Anterior cingulate cortex (tissue), 58 donors: ENCODE measurements at regions not wholly inside any gene's neighbourhood (a gene's known extent, or its start where the extent isn't known, plus 50 kb on each side); places are given as distances from the start of the nearest gene placed in this dataset.
A peak's percentile ranks its signal among the peaks of the same experiment; 100 is the strongest.
"Not testable (repeated sequence)": the region's sequence is repeated elsewhere in the genome, so short reads cannot be mapped to it uniquely, and the experiment has no call there.

ENCODE experiments used
- DNase-seq, 58 donors: peaks; one replicate each; lab custom pipeline; 2025; lab: John Stamatoyannopoulos, UW

GRCh38 chr1:120544434-120544833 lies 129.6 kb downstream of the NBPF8 start:
- DNase-seq, result not testable (repeated sequence)

DNA sequence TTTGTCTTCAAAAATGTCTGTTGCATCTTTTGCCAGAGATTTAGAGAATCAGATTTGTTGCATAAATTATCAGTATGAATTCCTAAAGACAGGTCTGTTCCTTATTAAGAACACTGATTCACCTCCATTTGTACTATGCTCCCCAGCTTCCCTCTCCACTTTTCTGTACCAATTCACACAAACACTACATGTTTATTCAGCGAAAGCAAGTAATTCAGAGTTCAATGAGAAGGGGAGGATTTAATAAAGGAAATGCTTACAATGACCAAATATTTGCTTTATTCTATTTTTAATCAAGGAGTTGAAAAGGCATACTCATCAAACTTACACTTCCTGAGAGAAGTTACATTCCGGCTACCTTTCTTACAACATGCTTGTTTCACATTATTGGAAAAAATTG lies 135.5 kb downstream of the NBPF8 start:
- not testable (repeated sequence) for DNase-seq

DNA sequence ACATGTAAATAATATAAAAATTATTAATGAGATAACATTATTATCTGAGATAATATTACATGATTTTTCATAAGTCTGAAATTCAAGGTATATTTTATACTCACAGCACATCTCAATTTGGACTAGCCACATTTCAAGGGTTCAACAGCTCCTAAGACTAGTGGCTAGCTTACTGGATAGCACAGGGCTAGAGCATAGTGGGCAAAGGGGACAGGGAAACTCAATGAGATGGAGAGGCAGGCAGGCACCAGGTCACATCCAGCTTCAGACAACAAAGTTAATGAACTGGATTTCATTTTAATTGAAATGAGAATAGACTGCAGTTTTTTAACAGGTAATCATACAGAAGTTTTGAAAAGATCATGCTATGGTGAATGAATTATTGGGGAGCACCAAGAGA lies 137.4 kb downstream of the NBPF8 start:
- DNase-seq, result not testable (repeated sequence)

DNA sequence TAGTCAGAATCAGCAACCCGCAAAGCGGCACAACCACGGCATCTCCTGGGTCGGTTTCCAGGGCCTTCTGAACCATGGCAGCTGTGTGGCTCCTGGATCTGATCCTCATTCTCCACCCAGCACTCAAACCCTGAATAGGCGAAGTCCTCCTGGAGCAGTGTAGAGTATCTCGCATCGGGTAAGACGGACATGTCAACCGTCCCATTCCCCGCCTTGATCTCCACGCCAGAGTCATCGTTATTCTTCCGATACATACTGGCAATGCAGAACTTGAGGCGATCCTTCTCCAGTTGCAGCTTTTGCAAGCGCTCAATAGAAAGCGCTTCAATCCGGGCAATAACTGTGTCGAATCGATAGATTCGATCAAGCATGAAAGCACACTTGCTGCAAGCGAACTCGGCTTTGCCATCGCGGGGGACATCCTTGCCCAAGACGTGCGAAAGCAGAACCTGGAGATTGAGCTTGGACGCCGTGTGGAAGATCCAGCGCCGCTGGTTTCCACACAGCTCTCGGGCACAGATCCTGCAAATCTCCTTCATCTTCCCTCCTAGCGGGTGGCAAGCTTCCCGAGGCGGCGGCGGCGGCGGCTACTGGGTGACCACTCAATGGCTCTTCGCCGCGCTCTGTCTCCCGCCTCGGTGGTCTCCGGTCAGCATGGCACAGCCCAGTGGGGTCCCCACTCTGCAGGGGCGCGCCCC lies 142.9 kb downstream of the NBPF8 start:
- peak in 5 of 58 donors; percentile 1 to 7 (median 2) for DNase-seq

DNA sequence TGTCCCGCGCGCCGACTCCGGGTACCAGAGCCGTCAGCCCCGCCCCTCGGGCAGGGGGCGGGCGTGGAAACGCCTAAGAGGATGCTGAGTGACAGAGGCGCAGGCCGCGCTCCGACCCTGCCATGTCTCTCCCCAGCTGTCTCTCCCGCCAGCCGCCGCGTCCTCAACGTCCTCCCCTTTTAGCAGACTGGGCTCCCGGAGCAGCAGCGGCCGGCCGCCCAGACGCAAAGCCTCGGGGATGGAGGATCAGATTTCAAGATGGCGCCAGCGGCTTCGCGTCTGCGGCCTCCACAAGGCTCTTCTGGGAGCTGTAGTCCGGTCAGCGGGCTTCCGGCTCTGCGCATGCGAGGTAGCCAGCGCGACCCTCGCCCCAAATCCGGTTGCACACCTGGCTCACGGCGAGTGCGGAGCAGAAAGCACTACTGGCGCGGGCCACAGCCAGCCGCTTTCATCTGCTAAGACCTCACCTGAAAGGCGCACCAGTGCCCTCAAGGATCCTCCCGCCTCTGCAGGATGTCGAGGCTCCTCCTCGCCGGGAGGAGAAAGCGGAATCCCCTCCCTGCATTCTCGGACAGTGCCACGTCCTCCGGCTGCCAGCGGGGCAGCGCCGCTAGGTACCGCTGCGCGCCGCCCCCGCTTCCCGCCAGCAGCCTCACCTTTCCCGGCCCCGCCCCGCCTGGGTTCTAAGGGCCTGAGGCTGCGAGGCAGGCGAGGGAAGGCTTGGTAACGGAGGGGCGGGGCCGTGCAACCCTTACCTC lies 143.6 kb downstream of the NBPF8 start:
- DNase-seq, result peak in 37 of 58 donors; percentile 11 to 72 (median 48)

GRCh38 chr1:120561767-120562166 lies 146.9 kb downstream of the NBPF8 start:
- DNase-seq, result not testable (repeated sequence)

GRCh38 chr1:120565396-120565795 lies 150.6 kb downstream of the NBPF8 start:
- DNase-seq, result not testable (repeated sequence)

DNA sequence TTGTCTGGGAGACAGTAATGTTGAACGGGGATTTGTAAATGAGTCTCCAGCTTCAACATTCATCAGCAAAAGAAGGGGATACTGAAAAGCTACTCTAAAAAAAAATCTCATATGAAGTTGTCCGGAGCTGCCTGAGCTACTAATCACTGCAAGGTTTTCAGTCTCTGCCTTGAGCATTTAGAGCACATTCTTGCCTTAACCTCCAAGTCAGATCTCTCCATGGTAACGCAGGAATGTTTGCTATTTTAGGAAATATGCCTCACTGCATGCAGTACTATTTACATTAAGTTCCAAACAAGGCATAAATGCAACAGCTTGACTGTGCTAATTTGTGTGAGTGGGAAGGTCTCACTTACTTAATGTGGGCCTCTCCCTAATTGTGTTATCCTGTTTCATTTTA lies 152.8 kb downstream of the NBPF8 start:
- not testable (repeated sequence) for DNase-seq

DNA sequence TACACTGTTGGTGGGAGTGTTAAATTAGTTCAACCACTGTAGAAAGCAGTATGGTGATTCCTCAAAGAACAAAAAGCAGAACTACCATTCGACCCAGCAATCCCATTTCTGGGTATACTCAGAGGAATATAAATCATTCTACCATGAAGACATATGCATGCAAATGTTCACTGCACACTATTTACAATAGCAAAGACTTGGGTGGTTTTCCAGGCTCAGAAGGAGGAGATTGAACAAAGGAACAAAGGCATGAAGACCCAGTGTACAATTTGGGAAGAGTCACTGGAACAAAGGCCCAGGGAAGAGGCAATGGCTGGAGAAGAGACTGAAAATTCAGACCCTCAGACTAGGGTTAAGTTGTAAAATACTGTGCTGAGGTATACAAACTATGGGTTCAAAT lies 148.5 kb upstream of the NBPF26 start:
- DNase-seq, result not testable (repeated sequence)

DNA sequence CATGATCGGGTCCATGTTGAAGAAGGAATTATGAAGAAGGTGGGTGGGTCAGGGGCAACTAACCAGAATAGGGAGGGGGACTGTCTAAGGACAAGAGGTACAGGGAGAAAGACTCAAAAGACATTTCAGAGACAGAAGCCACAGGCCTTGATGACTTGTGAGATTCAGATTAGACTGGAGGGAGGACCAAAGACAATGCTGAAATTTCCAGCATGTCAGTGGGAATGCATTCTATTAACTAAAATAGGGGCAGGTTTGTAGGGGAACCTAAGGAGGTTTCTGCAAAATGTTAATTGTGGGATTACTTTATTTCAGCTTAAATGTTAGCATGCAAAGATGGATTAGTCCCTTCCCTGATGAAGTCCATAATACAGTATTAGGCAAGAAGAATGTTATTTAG lies 141.6 kb upstream of the NBPF26 start:
- DNase-seq, result not testable (repeated sequence)

DNA sequence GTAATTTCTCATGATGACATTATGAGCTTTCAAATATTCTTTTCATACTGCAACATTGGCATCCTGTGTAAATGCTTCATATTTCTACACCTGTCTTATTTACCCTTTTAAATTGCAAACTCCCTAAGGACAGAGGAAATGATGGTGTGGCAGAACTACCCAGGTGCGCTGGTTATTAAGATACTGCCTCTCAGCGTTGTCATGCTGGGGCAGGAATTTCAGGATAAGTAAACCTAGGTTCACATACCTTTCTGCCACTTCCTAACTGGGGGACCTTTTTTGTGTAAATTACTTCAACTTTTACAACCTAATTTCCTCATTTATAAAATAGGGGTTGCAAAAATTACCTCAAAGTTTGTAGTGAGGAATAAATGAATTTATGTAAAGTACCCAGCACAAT lies 137.7 kb upstream of the NBPF26 start:
- not testable (repeated sequence) for DNase-seq

GRCh38 chr1:120588811-120589210 lies 134.9 kb upstream of the NBPF26 start:
- DNase-seq, result not testable (repeated sequence)

DNA sequence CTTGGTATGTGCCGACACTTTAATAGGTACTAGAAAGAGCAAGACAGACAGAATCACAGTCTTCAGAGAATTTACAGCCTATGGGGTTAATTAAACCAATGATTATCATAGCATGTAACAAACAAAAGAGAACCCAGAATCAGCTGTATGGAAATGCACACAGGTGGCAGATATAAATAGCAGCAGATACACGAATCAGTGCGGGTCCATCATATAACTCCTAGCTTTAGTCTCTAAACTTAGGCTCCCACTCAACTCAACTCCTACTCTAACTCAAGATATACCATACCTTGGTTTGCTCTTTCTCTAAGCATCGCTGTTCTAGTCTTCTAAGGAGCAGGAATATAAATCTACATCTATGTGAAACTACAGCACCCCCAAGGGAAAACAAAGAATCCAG lies 132.0 kb upstream of the NBPF26 start:
- not testable (repeated sequence) for DNase-seq

- not testable (repeated sequence) for DNase-seq
Measured at GRCh38 chr1:120592943-120593342, 130.8 kb upstream of the NBPF26 start.

DNA sequence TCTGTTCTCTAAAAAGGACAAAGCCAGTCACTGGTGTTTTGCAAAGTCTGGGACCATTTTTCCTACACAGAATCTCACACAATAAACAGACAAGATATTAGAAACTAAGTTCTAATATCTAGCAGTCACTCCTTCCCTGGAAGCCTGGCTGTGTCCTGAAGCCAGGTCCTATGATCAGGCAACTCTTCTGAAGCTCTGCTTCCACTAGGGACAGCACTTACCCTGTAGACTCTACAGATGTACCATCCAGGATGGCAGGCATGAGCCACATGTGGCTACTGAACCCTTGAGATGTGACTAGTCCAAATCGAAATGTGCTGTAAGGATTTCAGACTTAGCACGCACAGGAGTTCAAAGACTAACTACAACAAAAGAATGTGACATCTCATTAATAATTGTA lies 130.1 kb upstream of the NBPF26 start:
- not testable (repeated sequence) for DNase-seq

DNA sequence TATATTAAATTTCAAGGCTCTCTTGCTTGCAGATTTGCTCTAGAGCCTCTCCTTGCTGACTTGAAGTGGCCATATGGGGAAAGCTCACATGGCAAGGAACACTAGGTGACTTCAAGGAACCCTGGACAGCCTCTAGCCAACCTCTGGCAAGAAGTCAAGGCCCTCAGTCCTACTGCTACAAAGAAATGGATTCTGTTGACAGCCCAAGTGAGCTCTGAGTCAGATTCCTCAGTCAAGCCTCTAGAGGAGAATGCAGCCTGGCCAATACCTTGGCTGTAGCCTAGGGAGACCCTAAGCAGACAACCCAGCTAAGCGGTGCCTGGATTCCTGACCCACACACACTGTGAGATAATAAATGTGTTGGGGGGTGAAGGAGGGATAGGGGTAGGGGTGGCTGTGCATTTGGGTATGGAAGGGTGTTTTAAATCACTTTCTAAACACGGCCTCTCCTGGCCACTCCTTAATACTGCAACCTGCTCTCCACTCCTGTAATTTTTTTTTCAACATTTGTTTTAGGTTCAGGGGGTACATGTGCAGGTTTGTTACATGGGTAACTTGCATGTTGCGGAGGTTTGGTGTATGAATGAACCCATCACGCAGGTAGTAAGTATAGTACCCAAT lies 125.3 kb upstream of the NBPF26 start:
- DNase-seq, result not testable (repeated sequence)

GRCh38 chr1:120599511-120599910 lies 124.2 kb upstream of the NBPF26 start:
- DNase-seq, result not testable (repeated sequence)

DNA sequence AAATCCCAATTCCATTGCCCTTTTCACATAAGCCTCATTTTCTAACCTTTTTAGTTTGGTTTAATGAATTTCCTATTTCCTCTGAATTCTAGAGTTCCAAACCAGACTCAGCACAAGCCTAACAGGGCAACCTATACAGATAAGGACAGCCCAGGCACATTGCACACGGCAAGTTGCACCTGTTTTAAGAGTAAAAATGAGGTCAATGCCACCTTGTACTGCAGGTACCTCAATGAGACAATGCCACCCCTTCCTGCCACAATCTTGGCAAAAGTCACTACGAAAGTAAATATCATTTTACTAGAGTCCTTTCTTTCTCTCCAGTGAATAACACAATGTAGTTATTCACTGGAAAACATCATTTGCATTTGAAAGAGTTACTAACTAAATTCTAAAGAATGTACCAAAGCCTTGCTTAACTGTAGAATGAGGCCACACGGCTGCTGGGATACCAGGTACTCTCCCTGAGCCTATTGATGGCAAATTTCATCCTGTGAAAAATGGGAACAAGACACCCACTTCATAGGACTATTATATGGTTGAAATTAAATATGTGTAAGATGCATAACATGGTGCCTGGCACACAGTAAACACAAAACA lies 123.2 kb upstream of the NBPF26 start:
- not testable (repeated sequence) for DNase-seq

GRCh38 chr1:120607882-120608281 lies 115.9 kb upstream of the NBPF26 start:
- DNase-seq, result not testable (repeated sequence)

- not testable (repeated sequence) for DNase-seq
Measured at GRCh38 chr1:120608314-120609014, 115.3 kb upstream of the NBPF26 start.
